Inflammatory macrophage (primary cell): ENCODE measurements at regions not wholly inside any gene's neighbourhood (a gene's known extent, or its start where the extent isn't known, plus 50 kb on each side); places are given as distances from the start of the nearest gene placed in this dataset.
A peak's percentile ranks its signal among the peaks of the same experiment; 100 is the strongest.
"Not testable (repeated sequence)": the region's sequence is repeated elsewhere in the genome, so short reads cannot be mapped to it uniquely, and the experiment has no call there.

Experiments used
- DNase-seq, 2 donors: peaks; one replicate each; pipeline ENCODE4 v3.0.0-alpha.2; 2020 to 2022

GRCh38 chr7:114081606-114082425, 163.0 kb upstream of the PPP1R3A start:
- peak; percentile 55 to 72 for DNase-seq

GRCh38 chr7:114077158-114077524, 158.3 kb upstream of the PPP1R3A start:
- DNase-seq: not testable (repeated sequence)

GRCh38 chr7:114076392-114077157, 157.8 kb upstream of the PPP1R3A start:
- DNase-seq: not testable (repeated sequence)

GRCh38 chr7:114073701-114074100, 154.9 kb upstream of the PPP1R3A start:
- DNase-seq: no peak

GRCh38 chr7:114070246-114070645, 151.4 kb upstream of the PPP1R3A start:
- DNase-seq: no peak

- DNase-seq: no peak
These were observed 144.0 kb upstream of the PPP1R3A start for GRCh38 chr7:114062810-114063209.

GRCh38 chr7:114051871-114052331, 133.1 kb upstream of the PPP1R3A start:
- peak; percentile 77 to 81 for DNase-seq

- no peak for DNase-seq
These were observed 131.8 kb upstream of the PPP1R3A start for GRCh38 chr7:114050571-114050970.

- peak; percentile 72 to 82 for DNase-seq
These were observed 129.8 kb upstream of the PPP1R3A start for GRCh38 chr7:114048386-114049235.

- peak; percentile 80 to 87 for DNase-seq
These were observed 129.1 kb upstream of the PPP1R3A start for GRCh38 chr7:114047889-114048288.

GRCh38 chr7:114033475-114033874, 114.7 kb upstream of the PPP1R3A start:
- no peak for DNase-seq

- peak; percentile 74 to 89 for DNase-seq
These were observed 107.8 kb upstream of the PPP1R3A start for GRCh38 chr7:114026486-114027089.

GRCh38 chr7:114021135-114021534, 102.3 kb upstream of the PPP1R3A start:
- no peak for DNase-seq

GRCh38 chr7:114008696-114009095, 89.9 kb upstream of the PPP1R3A start:
- DNase-seq: no peak

GRCh38 chr7:114007386-114007785, 88.6 kb upstream of the PPP1R3A start:
- no peak for DNase-seq

GRCh38 chr7:113998934-113999333, 80.1 kb upstream of the PPP1R3A start:
- DNase-seq: no peak

GRCh38 chr7:113996405-113996804, 77.6 kb upstream of the PPP1R3A start:
- DNase-seq: no peak

GRCh38 chr7:113986216-113986615, 67.4 kb upstream of the PPP1R3A start:
- DNase-seq: no peak

GRCh38 chr7:113976508-113976907, 57.7 kb upstream of the PPP1R3A start:
- no peak for DNase-seq

- DNase-seq: no peak
These were observed 49.9 kb upstream of the PPP1R3A start for GRCh38 chr7:113968713-113969112.
